Activated CD4-positive, alpha-beta T cell treated with anti-CD3 and anti-CD28 coated beads, Interleukin-2, Interleukin-4, amounts not matched to agents 100 ng/mL and 50 ng/mL, durations not matched to agents 16 hours and 8 hours (primary cell): ENCODE measurements at regions not wholly inside any gene's neighbourhood (a gene's known extent, or its start where the extent isn't known, plus 50 kb on each side); places are given as distances from the start of the nearest gene placed in this dataset.

ENCODE experiments used
- DNase-seq: peaks from one replicate; pipeline ENCODE4 v3.0.0-alpha.2; 2020; ENCODE audit warnings: low spot score

GRCh38 chr9:105147110-105147871 lies 97.2 kb upstream of the SLC44A1 start:
- no peak for DNase-seq

- no peak for DNase-seq
Measured at GRCh38 chr9:105148328-105149006, 96.0 kb upstream of the SLC44A1 start.

DNA sequence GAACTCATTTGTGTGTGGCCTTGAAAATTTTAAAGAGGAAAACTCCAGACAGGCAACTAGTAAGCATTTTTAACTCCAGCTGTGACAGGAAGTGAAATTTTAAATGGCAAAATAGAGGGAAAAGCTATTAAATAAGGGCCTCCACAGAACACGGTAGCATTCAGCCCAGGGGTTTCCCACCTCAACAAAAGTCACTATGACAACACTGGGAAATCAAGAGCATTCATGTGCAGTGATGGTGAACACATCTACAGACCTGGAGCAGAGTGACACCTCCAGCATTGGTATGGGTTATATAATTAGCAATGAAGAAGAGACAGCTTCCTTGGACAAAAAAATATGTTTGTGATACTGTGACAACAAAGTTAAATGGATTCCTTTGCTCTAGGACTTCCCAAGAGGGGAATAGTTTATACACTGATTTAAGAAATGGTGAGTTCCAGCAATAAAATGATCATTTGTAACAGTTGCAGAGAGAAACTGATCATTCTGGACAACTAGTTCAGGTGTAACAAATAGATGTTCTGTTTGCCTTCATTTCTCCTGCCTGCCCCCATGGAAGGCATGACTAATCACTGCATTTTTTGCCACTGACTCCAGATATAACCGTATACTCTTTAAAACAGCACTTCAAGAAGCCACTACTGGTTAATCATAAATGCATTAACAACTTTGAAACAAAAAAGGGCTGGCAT lies 93.3 kb upstream of the SLC44A1 start:
- no peak for DNase-seq

DNA sequence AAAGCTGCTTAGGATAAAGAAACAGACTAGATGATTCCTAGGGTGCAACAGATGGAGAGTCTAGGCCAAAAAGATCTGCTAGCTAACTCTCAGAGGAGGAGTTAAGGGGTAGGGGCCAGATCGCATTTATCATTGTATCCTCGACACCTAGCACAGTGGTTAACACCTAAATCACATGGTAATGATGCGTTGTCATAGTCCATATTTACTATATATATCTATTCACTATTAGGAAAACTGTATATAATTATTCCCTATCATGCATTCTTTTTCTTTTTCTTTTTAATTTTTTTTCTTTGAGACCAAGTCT lies 92.8 kb upstream of the SLC44A1 start:
- DNase-seq, result no peak

- no peak for DNase-seq
Measured at GRCh38 chr9:105154723-105155191, 89.7 kb upstream of the SLC44A1 start.

DNA sequence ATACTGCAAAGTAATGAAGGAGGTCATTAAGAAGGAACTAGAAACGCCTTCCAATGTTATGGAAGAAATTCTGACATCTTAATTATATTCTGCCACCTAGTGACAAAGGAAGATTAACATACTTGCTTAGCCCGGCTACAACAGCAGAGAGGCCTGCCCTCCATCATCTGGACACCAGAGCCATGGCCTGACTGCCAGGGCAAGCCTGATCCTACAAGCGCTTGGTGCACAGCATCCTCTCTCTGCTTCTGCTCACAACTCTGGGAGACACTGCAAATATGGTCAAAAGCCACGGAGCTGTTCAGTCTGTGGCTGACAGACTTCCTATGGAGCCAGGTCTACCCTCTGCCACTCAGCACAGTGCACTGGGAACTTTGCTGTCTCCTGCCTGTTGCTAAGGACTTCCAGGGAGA lies 87.3 kb upstream of the SLC44A1 start:
- peak; percentile 32 for DNase-seq

- no peak for DNase-seq
Measured at GRCh38 chr9:105158020-105158419, 86.4 kb upstream of the SLC44A1 start.

DNA sequence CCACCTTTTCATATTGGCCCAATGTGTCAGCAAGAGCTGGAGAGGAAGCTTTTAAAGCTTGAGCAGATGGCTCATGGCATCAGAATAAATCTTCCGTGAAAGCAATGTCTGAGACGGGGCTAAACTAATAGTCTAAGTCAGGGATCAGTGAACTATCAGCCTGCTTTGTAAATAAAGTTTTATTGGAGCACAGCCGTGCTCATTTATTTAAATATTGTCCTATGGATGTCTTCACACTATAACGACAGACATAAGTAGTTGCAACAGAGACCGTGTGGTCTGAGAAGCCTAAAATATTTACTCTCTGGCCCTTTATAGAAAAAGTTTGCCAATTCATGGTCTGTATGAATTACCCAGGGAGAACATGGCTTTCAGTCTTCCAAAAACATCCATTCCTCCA lies 85.6 kb upstream of the SLC44A1 start:
- no peak for DNase-seq

GRCh38 chr9:105168870-105169319 lies 75.6 kb upstream of the SLC44A1 start:
- no peak for DNase-seq

DNA sequence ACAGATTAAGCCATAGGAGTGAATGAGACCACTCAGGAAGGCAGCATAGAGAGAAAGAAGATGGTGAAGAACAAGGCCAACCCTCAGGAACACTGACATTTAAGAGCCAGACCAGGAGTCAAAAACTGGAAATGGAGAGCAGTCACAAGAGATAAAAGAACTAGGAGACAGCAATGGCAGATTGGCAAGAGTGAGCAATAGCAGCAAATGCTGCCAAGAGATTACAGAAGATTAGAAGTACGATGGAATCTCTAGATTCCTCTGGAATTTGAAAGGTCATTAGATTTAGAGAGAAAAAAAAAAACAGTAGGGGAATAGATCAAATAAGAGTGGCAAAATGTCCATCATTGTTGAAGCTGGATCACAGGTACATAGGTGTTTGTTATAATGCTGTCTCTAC lies 73.4 kb upstream of the SLC44A1 start:
- DNase-seq, result no peak

GRCh38 chr9:105171589-105171988 lies 72.9 kb upstream of the SLC44A1 start:
- DNase-seq, result no peak

DNA sequence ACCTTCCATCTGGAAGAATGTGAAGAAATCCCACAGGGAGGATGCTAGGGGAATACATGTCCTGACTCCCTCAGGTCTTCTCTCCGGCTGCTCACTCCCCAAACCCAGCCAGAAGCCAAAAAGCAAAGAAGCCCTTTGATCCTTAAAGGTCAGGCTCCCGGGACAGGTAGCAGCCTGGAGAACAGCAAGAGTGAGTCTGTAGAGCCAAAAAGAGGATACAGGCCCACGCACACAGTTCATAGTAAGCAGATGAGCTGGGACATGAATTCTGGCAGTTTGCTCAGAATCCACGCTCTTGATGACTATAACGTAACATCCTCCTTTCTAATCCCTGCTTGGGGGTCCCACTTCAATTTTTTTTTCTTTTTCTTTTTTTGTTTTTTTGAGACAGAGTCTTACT lies 72.0 kb upstream of the SLC44A1 start:
- DNase-seq, result no peak

GRCh38 chr9:105173306-105173705 lies 71.1 kb upstream of the SLC44A1 start:
- no peak for DNase-seq

GRCh38 chr9:105173826-105174225 lies 70.6 kb upstream of the SLC44A1 start:
- no peak for DNase-seq

- no peak for DNase-seq
Measured at GRCh38 chr9:105176194-105176593, 68.3 kb upstream of the SLC44A1 start.

- no peak for DNase-seq
Measured at GRCh38 chr9:105178076-105178475, 66.4 kb upstream of the SLC44A1 start.

- no peak for DNase-seq
Measured at GRCh38 chr9:105187781-105188180, 56.7 kb upstream of the SLC44A1 start.

DNA sequence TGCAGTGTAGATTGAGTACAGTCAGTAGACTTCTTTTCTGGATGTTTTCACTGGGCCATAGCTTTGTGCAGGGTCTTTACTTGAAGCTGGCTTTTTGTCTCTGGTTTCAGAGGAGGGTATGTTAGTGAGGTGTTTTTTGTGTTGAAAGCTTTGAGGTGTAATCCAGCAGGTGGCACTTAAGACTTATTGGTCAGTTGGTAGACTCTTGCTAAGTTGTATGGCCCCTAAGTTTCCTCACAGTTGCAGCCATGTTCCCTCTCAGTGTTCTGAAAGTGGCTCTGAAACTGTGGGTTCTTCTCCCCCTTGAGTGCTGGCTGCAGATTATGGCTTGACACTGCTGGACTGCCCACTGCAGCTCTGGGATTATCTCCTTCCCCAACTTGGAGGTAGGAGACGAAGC lies 55.7 kb upstream of the SLC44A1 start:
- no peak for DNase-seq

DNA sequence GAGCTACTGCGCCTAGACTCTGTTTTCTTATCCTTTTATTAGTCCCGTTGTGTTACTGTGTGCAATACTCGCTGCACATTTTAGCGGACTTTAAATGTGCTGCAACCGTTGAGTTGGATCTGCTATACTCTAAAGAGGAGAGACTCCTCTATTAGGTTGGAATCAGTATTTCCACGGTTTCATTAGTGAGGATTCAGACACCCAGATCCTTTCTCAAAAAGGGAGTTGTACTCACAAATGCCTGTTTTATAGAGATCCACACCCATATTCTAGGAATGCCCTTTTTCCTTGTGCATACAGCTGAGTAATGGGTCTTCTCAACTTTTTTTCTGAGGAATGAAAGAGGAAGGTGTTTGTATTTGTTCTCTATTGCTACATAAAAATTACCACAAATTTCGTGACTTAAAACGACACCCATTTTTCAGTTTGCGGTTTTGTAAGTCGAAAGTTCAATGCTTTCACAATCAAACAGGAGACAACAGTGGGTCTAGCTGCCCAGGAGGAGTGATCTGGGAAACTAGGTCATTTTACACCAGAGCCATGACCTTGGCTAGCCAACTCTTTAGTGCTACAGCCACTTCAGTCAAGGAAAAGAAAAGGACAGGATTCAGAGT lies 52.8 kb upstream of the SLC44A1 start:
- no peak for DNase-seq

DNA sequence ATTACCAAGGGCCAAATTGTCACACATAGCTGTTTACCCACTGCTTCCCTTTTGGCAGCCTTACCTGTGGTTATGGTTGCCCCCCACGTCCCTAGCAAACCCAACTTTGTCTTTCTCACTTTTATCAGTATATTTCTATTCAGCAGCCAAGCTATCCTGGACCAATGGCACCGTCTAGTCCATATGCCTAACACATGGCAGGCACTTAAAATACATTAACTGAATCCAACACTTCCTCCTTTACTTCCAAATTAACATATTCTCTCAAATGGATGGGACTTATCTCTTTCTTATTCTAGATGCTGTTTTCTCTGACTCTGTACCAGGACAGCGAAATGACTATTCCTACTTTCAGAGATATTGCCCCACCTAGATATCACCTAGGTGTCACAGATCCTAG lies 50.9 kb upstream of the SLC44A1 start:
- no peak for DNase-seq

- no peak for DNase-seq
Measured at GRCh38 chr9:105194234-105194633, 50.2 kb upstream of the SLC44A1 start.
